Dedifferentiated amniotic fluid mesenchymal stem cell (primary cell): ENCODE measurements at regions not wholly inside any gene's neighbourhood (a gene's known extent, or its start where the extent isn't known, plus 50 kb on each side); places are given as distances from the start of the nearest gene placed in this dataset.
"Not testable (repeated sequence)": the region's sequence is repeated elsewhere in the genome, so short reads cannot be mapped to it uniquely, and the experiment has no call there.

ENCODE experiments used
- DNase-seq: peaks from one replicate; pipeline ENCODE4 v3.0.0-alpha.2; 2016; ENCODE audit errors: extremely low spot score

DNA sequence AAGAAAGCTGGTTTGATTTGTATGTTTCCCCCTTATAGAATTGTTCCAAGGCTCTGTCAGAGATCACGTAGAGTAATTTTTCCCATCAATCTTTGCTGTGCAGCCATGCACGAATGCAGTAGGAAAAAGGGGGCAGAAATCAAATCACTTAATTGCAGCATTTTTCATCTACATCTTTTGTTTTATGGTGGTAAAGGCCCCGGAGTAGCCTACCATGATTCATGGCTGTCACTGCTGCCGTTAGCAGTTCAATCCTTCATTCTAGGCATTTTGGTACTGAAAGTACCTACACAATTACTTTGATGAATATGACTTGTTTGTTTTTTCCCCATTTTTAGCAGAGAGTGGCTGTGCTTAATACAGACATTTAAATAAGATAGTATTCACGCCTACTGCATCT lies 631.9 kb upstream of the MMS22L start:
- DNase-seq: no peak

- no peak for DNase-seq
Observed at GRCh38 chr6:97915537-97915936, 632.5 kb upstream of the MMS22L start.

DNA sequence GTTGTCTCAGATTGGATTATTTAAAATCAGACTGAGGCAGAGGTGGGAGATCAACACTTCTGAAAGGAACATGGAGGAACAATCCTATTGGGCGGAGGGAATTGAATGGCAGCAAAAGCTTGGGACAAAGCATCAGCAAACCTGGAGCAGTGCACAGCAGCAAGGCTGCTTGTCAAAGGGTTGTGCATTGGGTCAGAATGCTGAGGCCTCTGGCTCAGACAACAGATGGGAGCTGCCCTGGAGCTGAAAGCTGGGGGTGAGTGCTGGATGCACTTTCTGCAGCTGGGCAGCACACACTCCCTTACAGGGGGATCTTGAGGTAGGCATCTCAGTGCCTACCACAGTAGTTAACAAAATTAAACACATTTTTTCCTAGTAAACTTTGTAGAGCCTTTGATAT lies 634.4 kb upstream of the MMS22L start:
- DNase-seq: no peak

- DNase-seq: no peak
Observed at GRCh38 chr6:97919046-97919445, 636.0 kb upstream of the MMS22L start.

- DNase-seq: no peak
Observed at GRCh38 chr6:97919631-97920030, 636.6 kb upstream of the MMS22L start.

- DNase-seq: no peak
Observed at GRCh38 chr6:97923249-97923648, 640.2 kb upstream of the MMS22L start.

- no peak for DNase-seq
Observed at GRCh38 chr6:97925504-97925903, 642.5 kb upstream of the MMS22L start.

DNA sequence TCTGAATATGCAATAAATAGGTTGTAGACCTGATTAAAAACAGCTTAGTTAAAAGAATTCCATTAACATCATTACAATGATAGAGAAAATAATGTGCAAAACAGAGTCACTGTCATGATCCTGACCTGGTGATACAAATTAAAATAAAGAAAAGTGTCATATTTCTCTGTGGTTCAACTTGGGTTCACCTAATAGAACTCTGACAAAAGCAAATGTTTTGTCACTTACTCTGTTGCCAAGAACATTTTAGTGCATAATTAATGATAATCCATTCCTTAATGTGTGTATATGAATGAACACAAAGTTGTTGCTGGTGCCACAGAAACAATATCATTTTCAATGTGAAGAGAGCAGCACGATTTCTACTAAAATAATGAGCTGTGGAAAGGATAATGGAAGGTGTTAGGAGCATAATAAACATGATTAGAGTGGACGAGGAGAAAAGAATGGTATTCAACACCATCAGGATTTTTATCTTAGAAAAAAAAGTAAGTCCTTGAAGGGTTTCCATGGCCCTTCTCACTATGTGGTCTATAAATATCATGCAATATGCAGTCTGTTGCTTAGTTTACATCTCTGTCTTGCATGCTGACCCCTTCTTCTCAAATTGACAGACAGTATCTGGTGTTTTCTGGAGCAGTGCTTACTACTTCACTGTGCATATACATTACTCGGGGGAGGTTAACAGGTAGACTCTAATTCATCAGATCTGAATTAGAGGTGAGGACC lies 656.6 kb upstream of the MMS22L start:
- DNase-seq: no peak

- DNase-seq: no peak
Observed at GRCh38 chr6:97947841-97948240, 664.8 kb upstream of the MMS22L start.

GRCh38 chr6:97958134-97958533 lies 675.1 kb upstream of the MMS22L start:
- DNase-seq: no peak

DNA sequence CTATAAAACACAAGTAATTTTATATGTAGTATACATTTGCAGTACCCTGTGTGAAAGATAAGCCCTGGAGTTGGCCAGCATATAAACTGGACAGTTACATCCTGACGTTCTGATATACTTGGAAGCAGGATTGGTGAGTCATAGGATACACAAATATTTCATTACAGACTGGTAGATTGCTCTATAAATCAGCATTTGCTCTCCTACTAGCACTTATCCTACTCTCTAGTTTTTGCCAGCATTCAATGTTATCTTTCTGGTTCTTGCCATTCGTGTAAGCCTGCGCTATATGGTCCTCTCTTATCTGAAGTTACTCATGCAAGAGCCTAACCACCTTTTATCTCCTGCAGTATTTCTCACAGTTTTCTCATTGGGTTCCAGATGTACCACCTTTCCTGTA lies 680.2 kb upstream of the MMS22L start:
- no peak for DNase-seq

- DNase-seq: no peak
Observed at GRCh38 chr6:97969065-97969464, 686.0 kb upstream of the MMS22L start.

DNA sequence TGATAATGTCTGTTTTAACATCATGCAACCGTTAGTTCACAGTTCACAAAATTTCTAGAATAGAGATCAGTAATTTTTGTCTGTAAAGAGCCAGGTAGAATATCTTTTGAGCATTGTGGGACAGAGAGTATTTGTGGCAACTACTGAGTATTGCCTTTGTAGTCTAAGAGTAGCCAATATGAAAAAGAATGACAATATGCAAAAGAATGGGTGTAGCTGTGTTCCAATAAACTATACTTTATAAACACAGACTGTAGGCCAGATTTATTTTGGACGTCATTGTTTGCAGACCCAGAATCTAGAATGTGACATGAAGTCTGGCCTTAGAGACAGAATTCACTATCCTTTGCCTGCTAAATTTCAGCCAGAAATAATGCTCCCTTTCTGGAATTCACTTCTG lies 694.1 kb upstream of the MMS22L start:
- DNase-seq: no peak

- DNase-seq: no peak
Observed at GRCh38 chr6:97978855-97979271, 695.8 kb upstream of the MMS22L start.

GRCh38 chr6:97979285-97979684 lies 696.3 kb upstream of the MMS22L start:
- DNase-seq: not testable (repeated sequence)

GRCh38 chr6:97989451-97989850 lies 706.4 kb upstream of the MMS22L start:
- no peak for DNase-seq

DNA sequence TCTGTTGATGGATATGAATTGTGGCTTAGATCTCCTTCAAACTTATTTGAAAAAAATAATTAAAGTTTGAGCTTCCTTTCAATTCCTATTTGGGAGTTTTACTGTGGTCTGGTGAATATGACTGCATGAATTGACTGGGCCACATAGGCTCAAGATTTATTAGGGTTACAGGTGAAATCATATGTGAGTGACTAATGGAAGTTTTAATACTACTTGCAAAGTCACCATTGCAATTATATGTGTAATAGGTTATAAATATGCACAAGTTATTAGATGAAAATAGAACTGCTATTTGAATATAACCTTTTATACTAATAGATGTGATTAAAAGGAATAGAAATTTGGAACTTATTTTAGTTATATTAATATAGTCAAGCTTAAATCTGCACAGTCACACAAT lies 712.1 kb upstream of the MMS22L start:
- no peak for DNase-seq

GRCh38 chr6:98002678-98003077 lies 719.7 kb upstream of the MMS22L start:
- no peak for DNase-seq

DNA sequence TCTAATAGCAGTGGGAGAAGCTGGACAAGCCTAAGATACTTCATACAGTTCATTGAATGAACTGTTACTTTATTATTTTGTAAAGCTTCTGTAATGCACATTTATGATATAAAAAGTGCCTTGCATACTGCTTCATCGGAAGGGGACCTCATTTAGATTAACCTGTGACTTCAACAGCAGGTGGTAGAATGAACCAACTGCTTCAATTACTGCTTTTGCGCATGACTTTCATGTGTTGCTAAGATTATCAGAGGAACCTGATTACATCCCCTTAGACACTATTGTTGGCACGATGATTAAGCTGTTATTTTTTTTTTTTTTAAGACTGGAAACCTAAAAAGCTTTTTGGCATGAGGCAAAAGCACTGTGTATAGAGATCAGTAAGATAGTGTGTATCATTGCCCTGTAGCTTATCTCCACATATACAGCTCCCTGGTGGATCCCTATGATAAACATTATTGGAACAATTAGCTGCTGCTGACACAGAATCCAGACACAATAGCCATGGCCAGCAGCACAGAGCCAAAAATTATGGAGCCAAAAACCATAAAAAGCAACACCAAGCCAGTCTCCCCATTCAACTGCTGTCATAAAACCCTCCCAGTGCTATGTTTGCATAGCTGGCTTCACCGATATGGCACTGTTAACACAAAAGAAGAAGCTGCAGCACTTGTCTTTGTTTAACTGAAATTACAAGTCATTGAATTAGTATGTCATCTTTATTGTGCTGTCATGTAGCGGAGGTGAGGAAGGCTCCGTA lies 731.6 kb upstream of the MMS22L start:
- DNase-seq: no peak

GRCh38 chr6:98016565-98016964 lies 733.5 kb upstream of the MMS22L start:
- no peak for DNase-seq

GRCh38 chr6:98020222-98020621 lies 737.2 kb upstream of the MMS22L start:
- no peak for DNase-seq

GRCh38 chr6:98024359-98024758 lies 741.3 kb upstream of the MMS22L start:
- no peak for DNase-seq

- no peak for DNase-seq
Observed at GRCh38 chr6:98027898-98028297, 744.9 kb upstream of the MMS22L start.
